DMS153 treated with DMSO at 0.1 percent for 48 hours (cell line): ENCODE measurements at regions not wholly inside any gene's neighbourhood (a gene's known extent, or its start where the extent isn't known, plus 50 kb on each side); places are given as distances from the start of the nearest gene placed in this dataset.
"Not testable (repeated sequence)": the region's sequence is repeated elsewhere in the genome, so short reads cannot be mapped to it uniquely, and the experiment has no call there.

Experiments used
- DNase-seq: peaks from one replicate; lab custom pipeline; 2025; ENCODE audit not compliant: unreplicated experiment; lab: John Stamatoyannopoulos, UW

GRCh38 chr1:31485166-31485565, 72.2 kb downstream of the SERINC2 start:
- DNase-seq = no peak

GRCh38 chr1:31487143-31487542, 74.1 kb downstream of the SERINC2 start:
- no peak for DNase-seq

- DNase-seq = no peak
Observed at GRCh38 chr1:31487721-31488293, 74.8 kb downstream of the SERINC2 start.

- DNase-seq = no peak
Observed at GRCh38 chr1:31488528-31488927, 75.5 kb downstream of the SERINC2 start.

GRCh38 chr1:31489575-31489974, 76.6 kb downstream of the SERINC2 start:
- DNase-seq = not testable (repeated sequence)

- not testable (repeated sequence) for DNase-seq
Observed at GRCh38 chr1:31490596-31490995, 77.6 kb downstream of the SERINC2 start.

- not testable (repeated sequence) for DNase-seq
Observed at GRCh38 chr1:31495351-31495750, 81.0 kb upstream of the TINAGL1 start.

GRCh38 chr1:31495770-31496169, 80.5 kb upstream of the TINAGL1 start:
- not testable (repeated sequence) for DNase-seq

- no peak for DNase-seq
Observed at GRCh38 chr1:31497601-31498000, 78.7 kb upstream of the TINAGL1 start.

- DNase-seq = no peak
Observed at GRCh38 chr1:31498376-31499040, 77.8 kb upstream of the TINAGL1 start.

GRCh38 chr1:31501505-31501904, 74.8 kb upstream of the TINAGL1 start:
- no peak for DNase-seq

GRCh38 chr1:31502253-31502652, 74.1 kb upstream of the TINAGL1 start:
- DNase-seq = no peak

- DNase-seq = no peak
Observed at GRCh38 chr1:31502926-31503511, 73.3 kb upstream of the TINAGL1 start.

GRCh38 chr1:31503570-31503969, 72.7 kb upstream of the TINAGL1 start:
- no peak for DNase-seq

- no peak for DNase-seq
Observed at GRCh38 chr1:31504001-31504400, 72.3 kb upstream of the TINAGL1 start.

GRCh38 chr1:31505911-31506497, 70.3 kb upstream of the TINAGL1 start:
- no peak for DNase-seq

- DNase-seq = no peak
Observed at GRCh38 chr1:31507221-31507620, 69.1 kb upstream of the TINAGL1 start.

- no peak for DNase-seq
Observed at GRCh38 chr1:31507676-31508530, 68.4 kb upstream of the TINAGL1 start.

- DNase-seq = no peak
Observed at GRCh38 chr1:31509124-31510072, 66.9 kb upstream of the TINAGL1 start.

- peak; percentile 87 for DNase-seq
Observed at GRCh38 chr1:31510304-31510703, 66.0 kb upstream of the TINAGL1 start.
